Keratinocyte (primary cell): ENCODE measurements at regions not wholly inside any gene's neighbourhood (a gene's known extent, or its start where the extent isn't known, plus 50 kb on each side); places are given as distances from the start of the nearest gene placed in this dataset.

ENCODE experiments used
- CTCF ChIP-seq, 3 experiments: IDR thresholded peaks in 1 of 3; conservative IDR thresholded peaks in 1 of 3; optimal IDR thresholded peaks in 1 of 3; 2 replicates in 2 of 3; 3 replicates in 1 of 3; pipeline versions ENCODE3 to v1.5.1; 2011; ENCODE audit warnings: low read length in 3 of 3, mild to moderate bottlenecking in 3 of 3, moderate library complexity in 2 of 3, control low read depth in 1 of 3, inconsistent platforms in 1 of 3; ENCODE audit not compliant: insufficient read depth in 2 of 3; ENCODE audit errors: extremely low read depth in 1 of 3
- EZH2 ChIP-seq: IDR thresholded peaks from one replicate; pipeline ENCODE4 v1.6.1; 2012; ENCODE audit warnings: inconsistent platforms, mild to moderate bottlenecking, low read length, moderate library complexity

- no peak for TF ChIP-seq CTCF (optimal IDR thresholded peaks at IDR 0.05 in 1 of 3, IDR thresholded peaks at IDR 0.05 in 1 of 3, conservative IDR thresholded peaks at IDR 0.05 in 1 of 3; ENCODE audit: extremely low read depth in 1 of 3, insufficient read depth in 2 of 3, low read length in 3 of 3)
- no peak for TF ChIP-seq EZH2
These were observed 302.2 kb downstream of the RPS24 start for GRCh38 chr10:78335691-78336401.
